A673 (cell line): ENCODE measurements at regions not wholly inside any gene's neighbourhood (a gene's known extent, or its start where the extent isn't known, plus 50 kb on each side); places are given as distances from the start of the nearest gene placed in this dataset.

Source experiments
- BruUV-seq: library from RNA; stranded (reverse); fragments of 400-500 nt; replicated peaks from 2 replicates; lab custom pipeline; 2021; lab: Mats Ljungman, UMichigan
- CTCF ChIA-PET: fragments of 300-600 bp; sonication (Branson Sonifier 250); formaldehyde crosslinking; loops from one replicate; lab custom pipeline; 2022; ENCODE audit warnings: antibody characterized with exemption; lab: Charles Lee
- POLR2A ChIA-PET: fragments of 300-600 bp; sonication (Branson Sonifier 250); formaldehyde crosslinking; loops from one replicate; lab custom pipeline; 2022; ENCODE audit warnings: antibody characterized with exemption; ENCODE audit not compliant: low non-redundant PET; lab: Charles Lee
- DNase-seq: peaks from one replicate; pipeline ENCODE4 v3.0.0-alpha.2; 2015; ENCODE audit warnings: low spot score
- H3K27ac ChIP-seq: fragments of 200-600 bp; sonication (generic); 2 replicates; pipeline ENCODE4 v1.5.1; 2016; ENCODE audit warnings: mixed run types, low read depth, mild to moderate bottlenecking, mixed read lengths, antibody characterized with exemption, low read length; ENCODE audit not compliant: poor library complexity, severe bottlenecking
- H3K27me3 ChIP-seq: fragments of 200-600 bp; sonication (generic); replicated peaks from 2 replicates; pipeline ENCODE4 v1.6.1; 2017; ENCODE audit warnings: mixed run types, low read depth, mild to moderate bottlenecking, mixed read lengths, antibody characterized with exemption, low read length; ENCODE audit not compliant: insufficient read depth, poor library complexity
- H3K36me3 ChIP-seq: fragments of 200-600 bp; sonication (generic); 2 replicates; pipeline ENCODE4 v1.6.1; 2016; ENCODE audit warnings: mixed run types, mild to moderate bottlenecking, mixed read lengths, antibody characterized with exemption, low read length; ENCODE audit not compliant: insufficient read depth, poor library complexity, severe bottlenecking
- H3K4me1 ChIP-seq: fragments of 200-600 bp; sonication (generic); 2 replicates; pipeline ENCODE4 v1.6.1; 2017; ENCODE audit warnings: mixed run types, mild to moderate bottlenecking, mixed read lengths, antibody characterized with exemption, low read length; ENCODE audit not compliant: insufficient read depth, poor library complexity, severe bottlenecking
- H3K4me3 ChIP-seq: fragments of 200-600 bp; sonication (generic); 2 replicates; pipeline ENCODE4 v1.5.1; 2016; ENCODE audit warnings: low read depth, mixed run types, mild to moderate bottlenecking, mixed read lengths, low read length; ENCODE audit not compliant: poor library complexity, severe bottlenecking
- H3K9me3 ChIP-seq: fragments of 200-600 bp; sonication (generic); 2 replicates; pipeline ENCODE4 v1.6.1; 2016; ENCODE audit warnings: mixed run types, low read depth, mild to moderate bottlenecking, mixed read lengths, antibody characterized with exemption, low read length; ENCODE audit not compliant: poor library complexity, severe bottlenecking
- EZH2 ChIP-seq: fragments of 200-600 bp; sonication (generic); IDR thresholded peaks from 2 replicates; pipeline ENCODE4 v1.6.1; 2017; ENCODE audit warnings: borderline replicate concordance, low read depth, mild to moderate bottlenecking, mixed read lengths, antibody characterized with exemption, low read length; ENCODE audit not compliant: poor library complexity, severe bottlenecking
- intact Hi-C: fragments of 100-400 bp; cut with micrococcal nuclease; formaldehyde crosslinking; loops from one replicate; pipeline ENCODE4 v1.10.0; 2022; ENCODE audit not compliant: unreplicated experiment
- TF ChIP-seq, protein P1 (sequence below): fragments of 300-800, 200-600 bp; sonication (generic); conservative IDR thresholded peaks from 2 replicates; pipeline ENCODE4 v1.5.1; 2017; ENCODE audit warnings: low read depth, mild to moderate bottlenecking, antibody characterized with exemption, low read length, moderate library complexity, mixed read lengths

DNA sequence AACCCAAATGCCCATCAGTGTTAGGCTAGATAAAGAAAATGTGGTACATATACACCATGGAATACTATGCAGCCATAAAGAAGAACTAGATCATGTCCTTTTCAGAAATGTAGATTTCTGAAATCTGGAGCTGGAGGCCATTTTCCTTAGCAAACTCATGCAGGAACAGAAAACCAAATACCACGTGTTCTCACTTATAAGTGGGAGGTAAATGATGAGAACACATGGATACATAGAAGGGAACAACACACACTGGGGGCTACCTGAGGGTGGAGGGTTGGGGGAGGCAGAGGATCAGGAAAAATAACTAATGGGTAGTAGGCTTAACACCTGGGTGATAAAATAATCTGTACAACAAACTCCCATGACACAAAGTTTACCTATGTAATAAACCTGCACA is 153.5 kb upstream of the PRNP start:
- peaks cover 13% of the 10 kb centered on the region for H3K9me3 ChIP-seq
- H3K4me3 ChIP-seq, result no peak overlapping the region
- TF ChIP-seq, protein P1, sequence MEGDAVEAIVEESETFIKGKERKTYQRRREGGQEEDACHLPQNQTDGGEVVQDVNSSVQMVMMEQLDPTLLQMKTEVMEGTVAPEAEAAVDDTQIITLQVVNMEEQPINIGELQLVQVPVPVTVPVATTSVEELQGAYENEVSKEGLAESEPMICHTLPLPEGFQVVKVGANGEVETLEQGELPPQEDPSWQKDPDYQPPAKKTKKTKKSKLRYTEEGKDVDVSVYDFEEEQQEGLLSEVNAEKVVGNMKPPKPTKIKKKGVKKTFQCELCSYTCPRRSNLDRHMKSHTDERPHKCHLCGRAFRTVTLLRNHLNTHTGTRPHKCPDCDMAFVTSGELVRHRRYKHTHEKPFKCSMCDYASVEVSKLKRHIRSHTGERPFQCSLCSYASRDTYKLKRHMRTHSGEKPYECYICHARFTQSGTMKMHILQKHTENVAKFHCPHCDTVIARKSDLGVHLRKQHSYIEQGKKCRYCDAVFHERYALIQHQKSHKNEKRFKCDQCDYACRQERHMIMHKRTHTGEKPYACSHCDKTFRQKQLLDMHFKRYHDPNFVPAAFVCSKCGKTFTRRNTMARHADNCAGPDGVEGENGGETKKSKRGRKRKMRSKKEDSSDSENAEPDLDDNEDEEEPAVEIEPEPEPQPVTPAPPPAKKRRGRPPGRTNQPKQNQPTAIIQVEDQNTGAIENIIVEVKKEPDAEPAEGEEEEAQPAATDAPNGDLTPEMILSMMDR, result no peak
- no peaks in the 10 kb centered on the region for H3K27me3 ChIP-seq
- no peaks in the 10 kb centered on the region for H3K4me1 ChIP-seq
- intact Hi-C loops, result no loop called here
- H3K27ac ChIP-seq, result no peak overlapping the region
- ChIA-PET POLR2A (no interaction called here), CTCF (interaction anchor here (0.6 kb wide), 1 partner anchor 723 kb away, joined by 8 read pairs; no protein-coding TSS in a partner anchor)
- no TSS peak for BruUV-seq
- DNase-seq, result no peak
- H3K36me3 ChIP-seq, result no peaks in the 10 kb centered on the region

DNA sequence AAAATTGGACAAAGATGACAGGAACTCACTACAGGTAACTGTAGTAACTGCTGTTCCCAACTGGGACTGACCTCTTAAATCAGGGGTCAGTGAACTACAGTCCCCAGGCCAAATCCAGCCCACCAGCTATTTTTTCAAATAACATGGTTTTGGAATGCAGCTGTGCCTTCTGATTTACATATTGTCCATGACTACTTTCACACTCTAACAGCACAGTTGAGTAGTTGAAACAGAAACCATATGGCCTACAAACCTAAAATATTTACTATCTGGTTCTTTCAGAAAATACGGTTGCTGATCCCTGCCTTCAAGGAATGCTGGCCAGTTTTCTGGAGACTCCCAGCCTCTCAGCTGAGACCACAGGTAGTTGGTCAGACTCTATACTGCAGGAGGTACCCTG is 161.5 kb upstream of the PRNP start:
- DNase-seq, result no peak
- Histone ChIP-seq H3K27ac (no peak overlapping the region), H3K27me3 (no peaks in the 10 kb centered on the region), H3K4me1 (no peaks in the 10 kb centered on the region), H3K9me3 (peaks cover 5% of the 10 kb centered on the region), H3K4me3 (no peak overlapping the region), H3K36me3 (no peaks in the 10 kb centered on the region)
- TF ChIP-seq, protein P1, result no peak
- TF ChIP-seq EZH2, result no peak
- ChIA-PET POLR2A (no interaction called here), CTCF (no interaction called here)
- intact Hi-C loops, result no loop called here
- no TSS peak for BruUV-seq

DNA sequence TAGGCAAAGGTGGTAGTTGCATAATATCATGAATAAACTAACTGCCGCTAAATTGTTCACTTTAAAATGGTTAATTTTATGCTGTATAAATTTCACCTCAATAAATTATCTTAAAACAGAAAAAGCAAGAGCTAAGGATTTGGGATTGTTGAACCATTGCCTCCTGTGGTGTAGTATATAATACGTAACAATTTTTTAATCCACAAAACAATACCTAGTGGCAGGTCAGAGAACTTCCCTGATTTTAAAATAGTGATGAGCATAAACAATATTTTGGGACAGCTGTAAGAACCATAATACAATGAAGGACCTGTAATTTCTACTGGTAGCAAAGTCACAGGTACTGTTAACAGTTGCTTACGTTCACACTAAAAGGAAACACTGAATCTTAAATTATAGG is 161.9 kb upstream of the PRNP start:
- POLR2A ChIA-PET, result no interaction called here
- Histone ChIP-seq H3K36me3 (no peaks in the 10 kb centered on the region), H3K9me3 (peaks cover 5% of the 10 kb centered on the region), H3K4me3 (no peak overlapping the region), H3K27me3 (no peaks in the 10 kb centered on the region), H3K4me1 (peaks cover 2% of the 10 kb centered on the region), H3K27ac (no peak overlapping the region)
- no TSS peak for BruUV-seq
- TF ChIP-seq, protein P1, result no peak
- no peak for TF ChIP-seq EZH2
- CTCF ChIA-PET, result no interaction called here
- intact Hi-C loops, result no loop called here
- no peak for DNase-seq
